Chondrocyte (in vitro differentiated cells): ENCODE measurements at regions not wholly inside any gene's neighbourhood (a gene's known extent, or its start where the extent isn't known, plus 50 kb on each side); places are given as distances from the start of the nearest gene placed in this dataset.

Experiments used
- DNase-seq: peaks from one replicate; pipeline ENCODE4 v3.0.0; 2021; ENCODE audit warnings: mixed read lengths, low spot score
- H3K27ac Mint-ChIP-seq: one replicate; pipeline ENCODE4 v1.8.0; 2021; ENCODE audit warnings: mild to moderate bottlenecking, moderate library complexity, mixed read lengths; ENCODE audit not compliant: unreplicated experiment
- H3K27me3 Mint-ChIP-seq: 2 replicates; pipeline ENCODE4 v1.8.0; 2021; ENCODE audit warnings: low read depth, mixed read lengths
- H3K36me3 Mint-ChIP-seq: 2 replicates; pipeline ENCODE4 v1.8.0; 2021; ENCODE audit warnings: low read depth, mixed read lengths
- H3K4me1 Mint-ChIP-seq: 2 replicates; pipeline ENCODE4 v1.8.0; 2021; ENCODE audit warnings: low read depth, mild to moderate bottlenecking, mixed read lengths
- H3K4me3 Mint-ChIP-seq: one replicate; pipeline ENCODE4 v1.8.0; 2021; ENCODE audit warnings: mild to moderate bottlenecking, moderate library complexity, mixed read lengths; ENCODE audit not compliant: unreplicated experiment
- H3K9me3 Mint-ChIP-seq: 2 replicates; pipeline ENCODE4 v1.8.0; 2021; ENCODE audit warnings: low read depth, mixed read lengths
- TF ChIP-seq, protein P1 (sequence below): fragments of 200-600 bp; sonication (generic); IDR thresholded peaks from 2 replicates; pipeline ENCODE4 v1.5.0; 2021; ENCODE audit warnings: antibody characterized with exemption, mild to moderate bottlenecking, moderate library complexity

DNA sequence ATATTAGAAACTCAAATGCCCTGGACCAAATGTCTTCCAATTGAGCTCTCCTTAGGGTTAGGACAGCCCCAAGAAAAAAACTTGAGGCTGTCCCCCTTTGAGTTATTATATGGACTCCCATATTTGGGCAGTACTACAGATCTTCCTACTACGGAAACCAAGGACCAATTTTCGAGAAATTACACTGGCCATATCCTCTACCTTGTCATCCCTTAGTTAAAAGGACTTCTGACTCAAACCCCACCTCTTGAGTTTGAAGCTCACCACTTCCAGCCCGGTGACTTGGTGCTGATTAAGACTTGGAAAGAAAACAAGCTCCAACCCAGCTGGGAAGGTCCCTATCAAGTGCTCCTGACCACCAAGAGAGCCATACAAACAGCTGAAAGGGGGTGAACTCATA, 497.0 kb upstream of the GRAMD2B start:
- Mint-ChIP-seq H3K27ac (no peak overlapping the region), H3K4me3 (no peak overlapping the region), H3K36me3 (peaks cover 2% of the 10 kb centered on the region), H3K9me3 (peaks cover 17% of the 10 kb centered on the region), H3K27me3 (no peaks in the 10 kb centered on the region), H3K4me1 (no peaks in the 10 kb centered on the region)
- DNase-seq = no peak
- TF ChIP-seq, protein P1, sequence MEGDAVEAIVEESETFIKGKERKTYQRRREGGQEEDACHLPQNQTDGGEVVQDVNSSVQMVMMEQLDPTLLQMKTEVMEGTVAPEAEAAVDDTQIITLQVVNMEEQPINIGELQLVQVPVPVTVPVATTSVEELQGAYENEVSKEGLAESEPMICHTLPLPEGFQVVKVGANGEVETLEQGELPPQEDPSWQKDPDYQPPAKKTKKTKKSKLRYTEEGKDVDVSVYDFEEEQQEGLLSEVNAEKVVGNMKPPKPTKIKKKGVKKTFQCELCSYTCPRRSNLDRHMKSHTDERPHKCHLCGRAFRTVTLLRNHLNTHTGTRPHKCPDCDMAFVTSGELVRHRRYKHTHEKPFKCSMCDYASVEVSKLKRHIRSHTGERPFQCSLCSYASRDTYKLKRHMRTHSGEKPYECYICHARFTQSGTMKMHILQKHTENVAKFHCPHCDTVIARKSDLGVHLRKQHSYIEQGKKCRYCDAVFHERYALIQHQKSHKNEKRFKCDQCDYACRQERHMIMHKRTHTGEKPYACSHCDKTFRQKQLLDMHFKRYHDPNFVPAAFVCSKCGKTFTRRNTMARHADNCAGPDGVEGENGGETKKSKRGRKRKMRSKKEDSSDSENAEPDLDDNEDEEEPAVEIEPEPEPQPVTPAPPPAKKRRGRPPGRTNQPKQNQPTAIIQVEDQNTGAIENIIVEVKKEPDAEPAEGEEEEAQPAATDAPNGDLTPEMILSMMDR = no peak

DNA sequence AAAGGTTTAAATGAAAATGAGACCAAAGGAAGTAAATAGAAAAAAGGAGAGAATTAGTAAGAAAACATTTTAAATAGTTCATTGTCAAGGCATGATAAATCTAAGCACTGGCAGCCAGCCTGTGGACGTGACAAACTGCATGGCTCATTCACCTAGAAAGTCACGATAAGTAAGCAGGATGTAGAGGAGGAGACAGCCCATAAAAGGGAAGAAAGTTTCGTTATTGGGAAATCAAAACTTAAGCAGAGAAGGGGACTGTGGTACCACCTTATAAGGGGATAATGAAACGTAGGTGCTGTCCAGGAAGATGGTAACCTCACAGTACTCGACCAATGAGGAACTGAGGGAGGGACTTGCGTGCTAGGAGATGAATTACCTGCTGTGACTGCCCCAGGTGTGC, 494.5 kb upstream of the GRAMD2B start:
- no peaks in the 10 kb centered on the region for H3K4me1 Mint-ChIP-seq
- H3K4me3 Mint-ChIP-seq = no peak overlapping the region
- peaks cover 16% of the 10 kb centered on the region for H3K9me3 Mint-ChIP-seq
- H3K27me3 Mint-ChIP-seq = no peaks in the 10 kb centered on the region
- TF ChIP-seq, protein P1 = no peak
- no peaks in the 10 kb centered on the region for H3K36me3 Mint-ChIP-seq
- no peak overlapping the region for H3K27ac Mint-ChIP-seq
- DNase-seq = no peak

DNA sequence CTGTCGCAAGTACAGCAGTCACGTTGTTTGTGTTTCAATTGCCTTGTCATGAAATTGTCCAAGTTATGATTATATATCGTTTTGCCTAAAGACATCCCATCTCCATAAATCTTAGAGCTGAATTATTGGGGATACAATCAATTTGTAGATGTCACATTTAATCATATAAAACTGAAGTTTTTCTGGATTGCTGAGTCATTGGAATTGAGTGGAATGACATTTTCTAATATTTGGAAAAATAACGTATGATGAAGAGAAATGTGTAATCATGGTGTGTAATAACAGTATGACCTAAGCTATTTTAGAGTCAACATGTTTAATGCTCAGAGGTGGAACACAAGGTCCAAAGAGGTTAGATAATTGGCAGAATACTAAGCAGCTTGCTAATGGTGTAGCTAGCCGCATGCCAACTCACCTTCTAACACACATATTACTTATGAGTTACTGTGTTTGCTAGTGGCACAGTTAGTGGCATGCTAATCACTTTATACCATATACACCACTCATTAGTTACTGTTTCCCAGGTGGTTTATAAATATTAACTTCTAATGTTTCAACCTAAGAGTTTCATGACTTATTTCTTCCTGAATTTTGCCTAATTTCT, 473.1 kb upstream of the GRAMD2B start:
- no peak overlapping the region for H3K27ac Mint-ChIP-seq
- H3K9me3 Mint-ChIP-seq = peaks cover 18% of the 10 kb centered on the region
- no peaks in the 10 kb centered on the region for H3K27me3 Mint-ChIP-seq
- DNase-seq = no peak
- TF ChIP-seq, protein P1 = no peak
- H3K36me3 Mint-ChIP-seq = peaks cover 6% of the 10 kb centered on the region
- H3K4me3 Mint-ChIP-seq = no peak overlapping the region
- H3K4me1 Mint-ChIP-seq = no peaks in the 10 kb centered on the region

DNA sequence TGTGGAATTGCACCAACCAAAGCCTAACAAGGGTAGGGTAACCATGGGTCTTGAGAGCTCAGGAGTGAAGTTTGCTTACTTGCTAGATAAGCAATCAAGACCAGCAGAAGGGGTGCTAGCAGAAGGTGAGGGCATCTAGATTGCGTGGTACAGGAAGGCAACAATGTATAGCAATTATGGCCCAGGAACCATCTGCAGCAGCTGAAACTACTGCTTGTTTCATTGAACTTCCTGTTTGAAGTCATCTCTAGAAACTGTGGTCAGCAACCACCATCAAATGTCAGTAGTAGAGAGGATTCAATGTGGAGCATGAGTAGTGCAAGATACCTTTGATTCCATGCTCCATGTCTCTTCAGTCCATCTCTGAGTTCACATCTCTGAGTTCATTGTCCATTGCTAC, 462.1 kb upstream of the GRAMD2B start:
- peaks cover 1% of the 10 kb centered on the region for H3K36me3 Mint-ChIP-seq

DNA sequence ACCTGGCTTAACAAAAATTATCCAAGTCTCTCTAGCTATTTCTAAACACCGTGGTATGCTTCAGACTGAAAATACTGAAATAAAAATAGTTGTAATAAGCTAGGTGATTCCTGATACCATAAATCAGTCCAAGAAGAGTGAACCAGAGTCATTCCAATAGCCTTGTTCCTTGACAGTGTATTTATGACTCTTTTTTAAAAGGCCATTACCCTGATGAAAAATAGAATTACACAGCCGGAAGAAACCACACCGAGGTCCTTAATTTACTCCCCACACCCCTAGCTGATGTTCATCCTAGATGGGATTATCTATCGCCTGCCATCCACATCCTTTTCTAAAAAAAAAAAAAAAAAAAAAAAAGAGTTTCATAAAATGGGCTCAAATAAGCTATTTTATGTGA, 457.6 kb upstream of the GRAMD2B start:
- TF ChIP-seq, protein P1 = no peak
- DNase-seq = no peak
- Mint-ChIP-seq H3K4me3 (no peak overlapping the region), H3K4me1 (no peaks in the 10 kb centered on the region), H3K9me3 (peaks cover 3% of the 10 kb centered on the region), H3K36me3 (peaks cover 1% of the 10 kb centered on the region), H3K27me3 (no peaks in the 10 kb centered on the region), H3K27ac (no peak overlapping the region)

More for the DNA sequence above, 462.1 kb upstream of the GRAMD2B start:
- no peaks in the 10 kb centered on the region for H3K4me1 Mint-ChIP-seq
- no peak overlapping the region for H3K4me3 Mint-ChIP-seq
- peaks cover 3% of the 10 kb centered on the region for H3K9me3 Mint-ChIP-seq
- H3K27ac Mint-ChIP-seq = no peak overlapping the region
- no peaks in the 10 kb centered on the region for H3K27me3 Mint-ChIP-seq
- TF ChIP-seq, protein P1 = no peak
- DNase-seq = no peak
